ENCODE measurements at regions not wholly inside any gene's neighbourhood (a gene's known extent, or its start where the extent isn't known, plus 50 kb on each side); places are given as distances from the start of the nearest gene placed in this dataset.

- no peak for DNase-seq
Observed at GRCh38 chr21:25373126-25374082, 233.9 kb downstream of the MRPL39 start.

- DNase-seq = no peak
Observed at GRCh38 chr21:25371841-25372425, 235.3 kb downstream of the MRPL39 start.

DNA sequence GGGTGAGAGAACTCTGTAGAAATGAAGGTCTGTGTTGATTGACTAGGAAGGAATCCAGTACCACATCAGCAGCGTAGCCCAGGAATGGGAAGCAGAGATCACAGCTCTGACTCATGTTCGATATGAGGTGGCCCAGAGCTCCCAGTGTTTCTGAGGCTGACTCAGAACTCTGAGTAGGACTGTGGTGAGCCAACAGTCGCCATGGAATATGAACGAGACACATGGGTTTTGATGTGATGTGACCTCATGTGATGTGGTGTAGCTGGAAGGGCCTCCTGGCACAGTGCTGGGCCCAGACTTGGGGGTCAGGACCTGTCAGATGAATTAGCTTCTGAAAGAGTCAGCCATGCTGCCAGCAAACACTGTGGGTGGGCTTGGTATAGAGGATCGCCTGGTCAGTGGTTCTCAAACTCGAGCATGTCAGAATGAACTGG lies 237.0 kb downstream of the MRPL39 start:
- DNase-seq = no peak

- no peak for DNase-seq
Observed at GRCh38 chr21:25369524-25370300, 237.6 kb downstream of the MRPL39 start.

DNA sequence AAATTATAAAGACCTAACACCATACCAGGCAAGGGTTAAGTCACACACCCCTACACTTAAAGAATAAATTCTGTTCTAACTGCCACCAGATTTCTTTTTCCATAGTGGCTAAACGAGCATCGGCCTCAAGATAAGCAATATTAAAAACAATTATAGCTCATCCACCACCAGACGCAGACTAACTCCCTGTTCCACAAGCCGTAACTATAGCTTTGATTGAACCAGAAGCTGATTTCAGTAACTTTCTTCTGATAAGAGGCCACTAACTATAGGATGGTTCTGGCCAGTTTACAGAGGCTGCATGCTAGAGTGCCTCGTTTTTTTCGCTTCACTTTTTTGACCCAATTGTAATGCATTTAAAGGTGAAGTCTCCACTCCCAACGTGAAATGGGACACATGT lies 238.8 kb downstream of the MRPL39 start:
- DNase-seq = no peak

GRCh38 chr21:25366116-25366515 lies 241.2 kb downstream of the MRPL39 start:
- no peak for DNase-seq

GRCh38 chr21:25362375-25363267 lies 244.7 kb downstream of the MRPL39 start:
- no peak for DNase-seq

GRCh38 chr21:25361765-25362164 lies 245.5 kb downstream of the MRPL39 start:
- DNase-seq = no peak

GRCh38 chr21:25361097-25361496 lies 246.2 kb downstream of the MRPL39 start:
- no peak for DNase-seq

- DNase-seq = no peak
Observed at GRCh38 chr21:25360593-25360992, 246.7 kb downstream of the MRPL39 start.

DNA sequence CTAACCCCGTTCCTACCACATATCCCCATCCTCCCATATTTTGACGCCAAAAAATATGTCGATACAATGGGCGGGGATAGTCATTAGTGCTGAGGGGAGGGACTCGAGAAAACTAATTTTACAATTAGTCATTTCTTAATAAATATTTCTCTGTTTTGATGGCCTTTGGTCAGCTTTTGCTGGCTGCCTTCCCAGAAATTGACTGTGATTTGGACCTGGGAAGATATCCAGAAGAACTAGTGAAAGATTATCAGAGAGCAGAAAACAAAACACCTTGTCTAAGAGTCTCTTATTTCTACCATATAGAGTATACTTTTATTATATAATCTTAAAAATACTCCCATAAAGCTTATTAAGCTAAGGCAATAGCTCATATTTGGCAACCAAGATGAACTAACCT lies 247.6 kb downstream of the MRPL39 start:
- no peak for DNase-seq

- no peak for DNase-seq
Observed at GRCh38 chr21:25350056-25350455, 257.2 kb downstream of the MRPL39 start.

- DNase-seq = no peak
Observed at GRCh38 chr21:25343774-25344545, 263.3 kb downstream of the MRPL39 start.

GRCh38 chr21:25342816-25343215 lies 264.5 kb downstream of the MRPL39 start:
- no peak for DNase-seq

DNA sequence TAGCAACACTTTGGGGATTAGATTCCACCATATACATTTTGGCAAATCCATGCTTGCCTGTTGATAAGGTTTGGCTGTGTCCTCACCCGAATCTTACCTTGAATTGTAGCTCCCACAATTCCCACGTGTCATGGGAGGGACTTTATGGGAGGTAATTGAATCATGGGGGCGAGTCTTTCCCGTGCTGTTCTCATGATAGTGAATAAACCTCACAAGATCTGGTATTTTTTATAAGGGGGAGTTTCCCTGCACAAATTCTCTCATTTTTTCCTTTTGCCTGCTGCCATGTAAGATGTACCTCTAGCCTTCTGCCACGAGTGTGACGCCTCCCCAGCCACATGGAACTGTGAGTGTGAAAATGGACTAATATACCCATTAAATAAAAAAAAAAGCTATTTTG lies 265.3 kb downstream of the MRPL39 start:
- DNase-seq = no peak

GRCh38 chr21:25338415-25338814 lies 268.9 kb downstream of the MRPL39 start:
- DNase-seq = no peak

DNA sequence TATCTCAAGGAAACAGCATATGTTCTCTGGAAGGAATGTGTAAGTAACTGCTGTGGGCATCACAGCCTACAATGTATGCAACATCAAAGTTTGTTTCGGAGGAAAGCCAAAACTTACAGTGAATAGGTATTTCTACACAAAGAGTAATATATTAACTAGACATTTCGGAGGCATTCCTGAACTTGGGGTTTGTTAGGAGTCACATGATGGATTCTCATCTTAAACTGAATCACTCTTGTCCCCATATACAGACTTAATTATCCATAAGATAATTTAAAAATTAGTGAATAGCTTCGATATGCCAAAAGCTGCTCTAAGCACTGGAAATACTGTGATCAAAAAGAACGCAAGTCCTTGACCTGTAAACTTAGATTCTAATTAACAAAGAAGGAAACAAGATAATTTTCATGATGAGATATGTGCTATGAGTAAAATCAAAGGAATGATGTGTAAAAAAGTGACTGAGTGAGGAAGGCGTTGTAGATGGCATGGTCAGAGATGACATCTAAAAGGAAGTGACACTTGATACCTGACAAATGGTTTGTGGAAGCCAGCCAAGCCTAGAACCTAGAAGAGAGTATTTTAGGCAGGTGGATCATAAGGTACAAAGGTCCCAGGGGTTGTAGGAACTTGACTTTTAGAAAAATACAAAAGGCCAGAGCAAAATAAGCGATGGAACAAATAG lies 273.1 kb downstream of the MRPL39 start:
- no peak for DNase-seq

DNA sequence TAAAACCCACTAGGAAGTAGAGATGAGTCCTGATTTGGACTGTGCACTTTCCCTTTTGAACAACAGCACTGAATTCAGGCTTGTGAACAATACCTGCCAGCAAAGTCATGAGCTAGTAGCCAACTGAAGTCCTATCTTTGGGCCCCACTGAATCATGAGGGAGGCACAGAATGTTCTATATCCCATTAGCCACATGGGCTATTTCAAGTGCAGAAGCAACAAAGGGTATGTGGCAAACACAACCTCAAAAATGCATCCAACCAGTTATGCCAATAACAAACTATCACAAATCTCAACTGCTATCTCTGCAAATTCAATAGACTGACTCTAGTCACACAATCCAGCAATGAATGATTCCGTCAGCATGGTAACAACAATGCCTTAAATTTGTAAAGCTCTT lies 276.0 kb downstream of the MRPL39 start:
- DNase-seq = no peak

- DNase-seq = no peak
Observed at GRCh38 chr21:25330266-25330665, 277.0 kb downstream of the MRPL39 start.

- no peak for DNase-seq
Observed at GRCh38 chr21:25329227-25329825, 278.0 kb downstream of the MRPL39 start.

GRCh38 chr21:25328736-25329135 lies 278.5 kb downstream of the MRPL39 start:
- DNase-seq = no peak

All from CD4-positive, alpha-beta T cell treated with Interleukin-4 for 1 hour (primary cell).